SU-DHL-6 (cell line): ENCODE measurements at regions not wholly inside any gene's neighbourhood (a gene's known extent, or its start where the extent isn't known, plus 50 kb on each side); places are given as distances from the start of the nearest gene placed in this dataset.

Experiments
- EZH2phosphoT487 ChIP-seq: fragments of 200-600 bp; sonication (generic), shearing (Covaris generic); conservative IDR thresholded peaks from 2 replicates; pipeline ENCODE4 v1.6.1; 2018; ENCODE audit warnings: mild to moderate bottlenecking, antibody characterized with exemption, low read length, moderate library complexity, mixed read lengths
- TF ChIP-seq, protein P1 (sequence below): fragments of 200-600 bp; sonication (generic); IDR thresholded peaks from one replicate; pipeline ENCODE4 v1.5.1; 2017; ENCODE audit warnings: antibody characterized with exemption, mild to moderate bottlenecking, low read length, moderate library complexity; ENCODE audit not compliant: insufficient read depth, poor library complexity, severe bottlenecking

DNA sequence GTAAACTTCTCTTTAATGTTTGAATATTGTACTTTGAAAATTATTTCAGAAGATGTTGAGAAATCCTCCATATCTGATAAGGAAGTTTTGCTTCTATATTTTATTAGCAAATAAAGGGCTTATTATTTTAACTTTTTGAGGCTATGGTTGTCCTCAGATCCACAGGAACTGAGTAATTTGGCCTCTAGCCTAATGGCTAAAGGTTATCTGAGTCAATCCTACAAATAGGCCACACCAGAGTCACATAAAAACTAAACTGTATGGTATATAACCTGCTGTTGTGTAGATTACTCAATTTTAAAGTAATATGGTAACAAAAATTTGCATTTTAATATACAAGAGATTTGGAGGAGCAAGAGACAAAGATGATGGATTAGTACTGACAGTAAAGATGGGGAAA is 549.2 kb upstream of the GRAMD2B start:
- TF ChIP-seq, protein P1, sequence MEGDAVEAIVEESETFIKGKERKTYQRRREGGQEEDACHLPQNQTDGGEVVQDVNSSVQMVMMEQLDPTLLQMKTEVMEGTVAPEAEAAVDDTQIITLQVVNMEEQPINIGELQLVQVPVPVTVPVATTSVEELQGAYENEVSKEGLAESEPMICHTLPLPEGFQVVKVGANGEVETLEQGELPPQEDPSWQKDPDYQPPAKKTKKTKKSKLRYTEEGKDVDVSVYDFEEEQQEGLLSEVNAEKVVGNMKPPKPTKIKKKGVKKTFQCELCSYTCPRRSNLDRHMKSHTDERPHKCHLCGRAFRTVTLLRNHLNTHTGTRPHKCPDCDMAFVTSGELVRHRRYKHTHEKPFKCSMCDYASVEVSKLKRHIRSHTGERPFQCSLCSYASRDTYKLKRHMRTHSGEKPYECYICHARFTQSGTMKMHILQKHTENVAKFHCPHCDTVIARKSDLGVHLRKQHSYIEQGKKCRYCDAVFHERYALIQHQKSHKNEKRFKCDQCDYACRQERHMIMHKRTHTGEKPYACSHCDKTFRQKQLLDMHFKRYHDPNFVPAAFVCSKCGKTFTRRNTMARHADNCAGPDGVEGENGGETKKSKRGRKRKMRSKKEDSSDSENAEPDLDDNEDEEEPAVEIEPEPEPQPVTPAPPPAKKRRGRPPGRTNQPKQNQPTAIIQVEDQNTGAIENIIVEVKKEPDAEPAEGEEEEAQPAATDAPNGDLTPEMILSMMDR, result no peak
- TF ChIP-seq EZH2phosphoT487, result no peak
